ENCODE measurements at regions not wholly inside any gene's neighbourhood (a gene's known extent, or its start where the extent isn't known, plus 50 kb on each side); places are given as distances from the start of the nearest gene placed in this dataset.

GRCh38 chr2:215684448-215685237, 248.8 kb upstream of the FN1 start:
- Histone ChIP-seq H3K27me3 (replicated peaks in 1 of 2; ENCODE audit: control insufficient read depth in 2 of 2, insufficient read depth in 2 of 2, low read length in 1 of 2) (no peaks in the 10 kb centered on the region), H3K9ac (ENCODE audit: control insufficient read depth, insufficient read depth, low read length) (no peak overlapping the region), H3K36me3 (ENCODE audit: control insufficient read depth in 2 of 2, insufficient read depth in 2 of 2, low read length in 1 of 2) (no peaks in the 10 kb centered on the region), H2AFZ (ENCODE audit: control insufficient read depth, low read depth, low read length) (no peak overlapping the region), H3K4me1 (ENCODE audit: control insufficient read depth, insufficient read depth, low read length) (no peaks in the 10 kb centered on the region), H3K9me3 (replicated peaks; ENCODE audit: control insufficient read depth, insufficient read depth, low read length) (no peaks in the 10 kb centered on the region), H3K4me2 (ENCODE audit: control insufficient read depth, insufficient read depth) (no peak overlapping the region), H3K79me2 (ENCODE audit: control insufficient read depth, insufficient read depth, low read length) (no peaks in the 10 kb centered on the region), H3K27ac (ENCODE audit: control insufficient read depth, insufficient read depth) (no peak overlapping the region), H4K20me1 (ENCODE audit: control insufficient read depth, insufficient read depth) (no peaks in the 10 kb centered on the region), H3K4me3 (no peak overlapping the region)
- RAD21 ChIA-PET (ENCODE audit: unreplicated experiment), result interaction anchor here (0.5 kb wide), 1 partner anchor 245 kb away, joined by 3 read pairs; no protein-coding TSS in a partner anchor
- CTCF ChIA-PET, result interaction anchor here (0.6 kb wide), 1 partner anchor 512 kb away, joined by 3 read pairs; no protein-coding TSS in a partner anchor
- DNase-seq (ENCODE audit: low read depth, low spot score), result no peak
- SMC1A ChIA-PET (ENCODE audit: uncharacterized antibody, unreplicated experiment), result interaction anchor here (0.7 to 1.4 kb wide), 6 partner anchors 18 to 874 kb away, joined by 3 to 4 read pairs (median 3); no protein-coding TSS in a partner anchor
- no TSS peak for BruUV-seq (replicated peaks)
- POLR2A ChIA-PET, result interaction anchor here (1.1 kb wide), 1 partner anchor 26 kb away, joined by 3 read pairs; no protein-coding TSS in a partner anchor
- FAIRE-seq, result no peak
- ATAC-seq, result no peak
- in situ Hi-C loops (cut with MboI), result no loop called here
- intact Hi-C loops (cut with micrococcal nuclease; ENCODE audit: unreplicated experiment), result loop anchor here (5.0 kb wide), 4 partner anchors 67 to 148 kb away; no protein-coding TSS in a partner anchor
- 48% methylated on average over 4 of the region's 4 CpGs for WGBS (ENCODE audit: insufficient coverage, insufficient replicate concordance, low lambda C conversion rate, missing lambda C conversion rate)
- TF ChIP-seq ATF2 (IDR thresholded peaks at IDR 0.05; ENCODE audit: low read length) (no peak), POLR2A (IDR thresholded peaks at IDR 0.05; ENCODE audit: low read depth, low read length) (no peak), REST (IDR thresholded peaks at IDR 0.05; ENCODE audit: low read depth, low read length) (no peak), IKZF2 (IDR thresholded peaks at IDR 0.05) (no peak), RELB (IDR thresholded peaks at IDR 0.05; ENCODE audit: low read depth) (no peak), SUZ12 (IDR thresholded peaks at IDR 0.05; ENCODE audit: unreplicated experiment) (no peak), GATAD2B (conservative IDR thresholded peaks at IDR 0.05; ENCODE audit: low read depth) (no peak), ZNF384 (IDR thresholded peaks at IDR 0.05; ENCODE audit: borderline replicate concordance, low read depth, low read length) (no peak), CBX3 (IDR thresholded peaks at IDR 0.05; ENCODE audit: borderline replicate concordance, low read depth) (no peak), BCLAF1 (IDR thresholded peaks at IDR 0.05) (no peak), RAD51 (IDR thresholded peaks at IDR 0.05) (no peak), SRF (IDR thresholded peaks at IDR 0.05; ENCODE audit: low read depth in 2 of 2, low read length in 2 of 2) (no peak)
